Spleen (tissue), 7 donors: ENCODE measurements at regions not wholly inside any gene's neighbourhood (a gene's known extent, or its start where the extent isn't known, plus 50 kb on each side); places are given as distances from the start of the nearest gene placed in this dataset.

ENCODE experiments used
- CTCF ChIP-seq, 11 experiments: fragments of 200-600 bp in 7 of 11; fragments of 450-650 bp in 4 of 11; sonication (generic) in 4 of 11; IDR thresholded peaks in 8 of 11; conservative IDR thresholded peaks in 3 of 11; 1 replicate in 7 of 11; 2 replicates in 4 of 11; pipeline versions ENCODE4 v1.4.0 to v1.8.0; 2016 to 2021; ENCODE audit warnings: antibody characterized with exemption in 11 of 11, inconsistent platforms in 4 of 11, mild to moderate bottlenecking in 1 of 11
- POLR2A ChIP-seq, 3 donors: fragments of 450-650 bp; IDR thresholded peaks; one replicate each; pipeline ENCODE4 v1.5.1; 2017; ENCODE audit warnings: antibody characterized with exemption in 3 of 3, mild to moderate bottlenecking in 1 of 3
- donor health status: DM: no; HTN: no; CAD: no; lungs with moderate emphysema.
- donor health status: DM: no; HTN: no; CAD: no.
- donor health status: DM: no; HTN: no; CAD: no.

DNA sequence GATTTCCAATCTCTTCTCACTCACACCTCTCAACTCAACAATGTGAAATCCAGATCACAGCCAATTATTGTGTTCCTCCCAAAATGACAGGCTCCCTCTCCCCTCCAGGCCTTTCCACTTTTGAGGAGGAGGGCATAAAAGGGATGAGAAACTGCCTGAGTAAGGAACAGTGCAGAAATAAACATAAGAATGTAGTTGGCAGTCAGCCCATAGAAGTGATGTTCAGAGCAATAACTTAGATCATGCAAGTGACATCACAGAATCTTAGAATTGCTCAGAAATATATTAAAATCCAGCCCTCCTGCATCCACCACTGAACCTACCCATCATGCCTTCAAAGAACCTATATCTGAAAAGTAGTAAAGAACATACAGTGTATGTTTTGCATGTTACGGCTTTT is 299.4 kb upstream of the GADL1 start:
- TF ChIP-seq CTCF (IDR thresholded peaks at IDR 0.05 in 8 of 11, conservative IDR thresholded peaks at IDR 0.05 in 3 of 11), result no peak
- TF ChIP-seq POLR2A (IDR thresholded peaks at IDR 0.05), result no peak
